Astrocyte (in vitro differentiated cells and primary cell): ENCODE measurements at regions not wholly inside any gene's neighbourhood (a gene's known extent, or its start where the extent isn't known, plus 50 kb on each side); places are given as distances from the start of the nearest gene placed in this dataset.
"Not testable (repeated sequence)": the region's sequence is repeated elsewhere in the genome, so short reads cannot be mapped to it uniquely, and the experiment has no call there.

Experiments used
- DNase-seq: peaks from one replicate; pipeline ENCODE4 v3.0.0-alpha.2; 2010; ENCODE audit warnings: low read depth
- FAIRE-seq: peaks from 2 replicates; lab custom pipeline; 2011; peaks lifted over from hg19 to GRCh38; lab: Jason Lieb, UNC
- H2AFZ ChIP-seq: 2 replicates; pipeline ENCODE4 v1.6.0; 2012; ENCODE audit warnings: low read depth, low read length, inconsistent platforms
- H3K27ac ChIP-seq: 2 replicates; pipeline ENCODE4 v1.5.1; 2011; ENCODE audit warnings: low read depth, low read length, inconsistent platforms
- H3K27me3 ChIP-seq: 2 replicates; pipeline ENCODE4 v1.6.0; 2011; ENCODE audit warnings: low read length, inconsistent platforms; ENCODE audit not compliant: insufficient read depth
- H3K36me3 ChIP-seq: 2 replicates; pipeline ENCODE4 v1.5.1; 2011; ENCODE audit warnings: low read length, inconsistent platforms; ENCODE audit not compliant: insufficient read depth
- H3K4me1 ChIP-seq: 2 replicates; pipeline ENCODE4 v1.5.1; 2011; ENCODE audit warnings: low read length, inconsistent platforms; ENCODE audit not compliant: insufficient read depth
- H3K4me2 ChIP-seq: 2 replicates; pipeline ENCODE4 v1.6.0; 2012; ENCODE audit warnings: low read length, inconsistent platforms
- H3K4me3 ChIP-seq: 2 replicates; pipeline ENCODE4 v1.5.1; 2011; ENCODE audit warnings: low read depth, mild to moderate bottlenecking, low read length, inconsistent platforms; ENCODE audit not compliant: insufficient read depth
- H3K79me2 ChIP-seq: 2 replicates; pipeline ENCODE4 v1.6.0; 2012; ENCODE audit warnings: mild to moderate bottlenecking, low read length, inconsistent platforms; ENCODE audit not compliant: insufficient read depth
- H3K9ac ChIP-seq: 2 replicates; pipeline ENCODE4 v1.6.0; 2012; ENCODE audit warnings: mild to moderate bottlenecking, low read length, inconsistent platforms
- H3K9me3 ChIP-seq: 2 replicates; pipeline ENCODE4 v1.5.1; 2012; ENCODE audit warnings: low read depth, mild to moderate bottlenecking, low read length, inconsistent platforms; ENCODE audit not compliant: insufficient read depth
- H4K20me1 ChIP-seq: 2 replicates; pipeline ENCODE4 v1.6.0; 2012; ENCODE audit warnings: low read length, inconsistent platforms; ENCODE audit not compliant: insufficient read depth
- H3K27ac Mint-ChIP-seq: one replicate; pipeline ENCODE4 v1.8.0; 2021; ENCODE audit warnings: mild to moderate bottlenecking, mixed read lengths; ENCODE audit not compliant: unreplicated experiment
- H3K27me3 Mint-ChIP-seq: one replicate; pipeline ENCODE4 v1.8.0; 2021; ENCODE audit warnings: low read depth, mixed read lengths; ENCODE audit not compliant: unreplicated experiment
- H3K36me3 Mint-ChIP-seq: one replicate; pipeline ENCODE4 v1.8.0; 2021; ENCODE audit warnings: low read depth, mixed read lengths; ENCODE audit not compliant: unreplicated experiment
- H3K4me1 Mint-ChIP-seq: one replicate; pipeline ENCODE4 v1.8.0; 2021; ENCODE audit warnings: low read depth, mixed read lengths; ENCODE audit not compliant: unreplicated experiment
- H3K4me3 Mint-ChIP-seq: one replicate; pipeline ENCODE4 v1.8.0; 2021; ENCODE audit warnings: mild to moderate bottlenecking, moderate library complexity, mixed read lengths; ENCODE audit not compliant: unreplicated experiment
- H3K9me3 Mint-ChIP-seq: one replicate; pipeline ENCODE4 v1.8.0; 2021; ENCODE audit warnings: mild to moderate bottlenecking, mixed read lengths; ENCODE audit not compliant: unreplicated experiment
- CTCF ChIP-seq: IDR thresholded peaks from 2 replicates; pipeline ENCODE4 v1.5.1; 2011; ENCODE audit warnings: low read depth, mild to moderate bottlenecking, inconsistent platforms, low read length, moderate library complexity; ENCODE audit not compliant: insufficient read depth
- EZH2 ChIP-seq: IDR thresholded peaks from 2 replicates; pipeline ENCODE4 v1.6.1; 2012; ENCODE audit warnings: mild to moderate bottlenecking, low read length, inconsistent platforms; ENCODE audit not compliant: insufficient read depth

GRCh38 chr6:166848979-166849748 is 107.2 kb downstream of the RNASET2 start:
- no peak overlapping the region for H2AFZ ChIP-seq
- no peaks in the 10 kb centered on the region for H3K4me1 ChIP-seq
- no peak for DNase-seq
- no peak for TF ChIP-seq CTCF
- no peak for TF ChIP-seq EZH2
- no peak overlapping the region for H3K27ac ChIP-seq
- H3K4me3 ChIP-seq = no peak overlapping the region
- peaks cover 5% of the 10 kb centered on the region for H3K9me3 Mint-ChIP-seq
- no peaks in the 10 kb centered on the region for H3K27me3 ChIP-seq
- H3K36me3 ChIP-seq = no peaks in the 10 kb centered on the region
- no peaks in the 10 kb centered on the region for H3K9me3 ChIP-seq
- no peaks in the 10 kb centered on the region for H3K4me1 Mint-ChIP-seq
- H4K20me1 ChIP-seq = no peaks in the 10 kb centered on the region
- H3K9ac ChIP-seq = no peak overlapping the region
- no peak overlapping the region for H3K4me2 ChIP-seq
- no peak overlapping the region for H3K4me3 Mint-ChIP-seq
- no peak overlapping the region for H3K27ac Mint-ChIP-seq
- H3K79me2 ChIP-seq = no peaks in the 10 kb centered on the region
- no peak for FAIRE-seq
- H3K36me3 Mint-ChIP-seq = peaks cover 2% of the 10 kb centered on the region
- H3K27me3 Mint-ChIP-seq = peaks cover 4% of the 10 kb centered on the region

DNA sequence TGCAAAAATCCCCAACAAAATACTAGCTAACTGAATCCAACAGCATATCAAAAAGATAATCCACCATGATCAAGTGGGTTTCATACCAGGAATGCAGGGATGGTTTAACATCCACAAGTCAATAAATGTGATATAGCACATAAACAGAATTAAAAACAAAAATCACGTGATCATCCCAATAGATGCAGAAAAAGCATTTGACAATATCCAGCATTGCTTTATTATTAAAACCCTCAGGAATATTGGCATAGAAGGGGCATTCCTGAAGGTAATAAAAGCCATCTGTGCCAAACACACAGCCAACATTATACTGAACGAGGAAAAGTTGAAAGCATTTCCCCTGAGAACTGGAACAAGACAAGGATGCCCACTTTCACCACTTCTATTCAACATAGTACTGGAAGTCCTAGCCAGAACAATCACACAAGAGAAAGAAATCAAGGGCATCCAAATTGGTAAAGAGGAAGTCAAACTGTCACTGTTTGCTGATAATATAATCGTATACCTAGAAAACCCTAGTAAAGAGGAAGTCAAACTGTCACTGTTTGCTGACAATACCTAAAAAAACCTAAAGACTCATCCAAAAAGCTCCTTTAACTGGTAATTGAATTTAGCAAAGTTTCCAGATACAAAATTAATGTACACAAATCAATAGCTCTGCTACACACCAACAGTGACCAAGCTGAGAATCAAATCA is 109.8 kb downstream of the RNASET2 start:
- not testable (repeated sequence) for H3K4me2 ChIP-seq, H3K27ac Mint-ChIP-seq, H3K79me2 ChIP-seq, H4K20me1 ChIP-seq, H3K4me1 ChIP-seq, H3K27ac ChIP-seq, FAIRE-seq, DNase-seq, H3K36me3 Mint-ChIP-seq, H3K9me3 ChIP-seq, H2AFZ ChIP-seq, H3K4me3 Mint-ChIP-seq, H3K27me3 Mint-ChIP-seq, H3K36me3 ChIP-seq, H3K9me3 Mint-ChIP-seq, H3K27me3 ChIP-seq, H3K4me3 ChIP-seq, H3K9ac ChIP-seq, H3K4me1 Mint-ChIP-seq

- Histone ChIP-seq H3K4me2 (no peak overlapping the region), H3K9ac (no peak overlapping the region), H3K27me3 (peaks cover 3% of the 10 kb centered on the region), H3K9me3 (no peaks in the 10 kb centered on the region), H3K27ac (no peak overlapping the region), H3K4me3 (no peak overlapping the region), H3K79me2 (no peaks in the 10 kb centered on the region), H3K36me3 (no peaks in the 10 kb centered on the region), H4K20me1 (no peaks in the 10 kb centered on the region), H2AFZ (no peak overlapping the region), H3K4me1 (no peaks in the 10 kb centered on the region)
- H3K36me3 Mint-ChIP-seq = peaks cover 7% of the 10 kb centered on the region
- no peak for FAIRE-seq
- TF ChIP-seq EZH2 (no peak), CTCF (no peak)
- H3K4me3 Mint-ChIP-seq = no peak overlapping the region
- no peaks in the 10 kb centered on the region for H3K4me1 Mint-ChIP-seq
- no peak overlapping the region for H3K27ac Mint-ChIP-seq
- peaks cover 6% of the 10 kb centered on the region for H3K27me3 Mint-ChIP-seq
- DNase-seq = no peak
- peaks cover 12% of the 10 kb centered on the region for H3K9me3 Mint-ChIP-seq
These were observed 113.7 kb downstream of the RNASET2 start for GRCh38 chr6:166842607-166843006.
